SK-N-SH (cell line): ENCODE measurements at regions not wholly inside any gene's neighbourhood (a gene's known extent, or its start where the extent isn't known, plus 50 kb on each side); places are given as distances from the start of the nearest gene placed in this dataset.

ENCODE experiments used
- CTCF ChIA-PET: fragments of 300-600, 350-600 bp; formaldehyde crosslinking; extraction: SDS; loops from one replicate; lab custom pipeline; 2021; lab: Yijun Ruan, JAX
- POLR2A ChIA-PET: fragments of 350-600 bp; sonication (Branson Sonifier 250); formaldehyde crosslinking; extraction: SDS; loops from one replicate; lab custom pipeline; 2020; ENCODE audit warnings: antibody characterized with exemption, inconsistent platforms; lab: Yijun Ruan, JAX
- DNase-seq: peaks from one replicate; pipeline ENCODE4 v3.0.0; 2012
- H2AFZ ChIP-seq: fragments of 200-600 bp; sonication (generic); 2 replicates; pipeline ENCODE4 v1.8.1; 2016; ENCODE audit warnings: antibody characterized with exemption, mild to moderate bottlenecking, low read depth
- H3F3A ChIP-seq: fragments of 200-600 bp; sonication (generic); replicated peaks from 2 replicates; pipeline ENCODE3; 2016; ENCODE audit warnings: antibody characterized with exemption, mild to moderate bottlenecking; ENCODE audit not compliant: insufficient read depth
- H3K27ac ChIP-seq, 2 experiments: fragments of 200-500 bp in 1 of 2; fragments of 200-600 bp in 1 of 2; sonication (Bioruptor generic) in 1 of 2; sonication (generic), shearing (Covaris generic) in 1 of 2; 2 replicates each; pipeline versions ENCODE4 v1.5.1 to v1.6.1; 2014 to 2016; ENCODE audit warnings: low read depth in 2 of 2, inconsistent platforms in 1 of 2, low read length in 1 of 2, mild to moderate bottlenecking in 1 of 2, mixed read lengths in 1 of 2
- H3K27me3 ChIP-seq: fragments of 200-600 bp; sonication (generic), shearing (Covaris generic); 2 replicates; pipeline ENCODE4 v1.6.1; 2016; ENCODE audit warnings: mixed run types; ENCODE audit not compliant: insufficient read depth
- H3K36me3 ChIP-seq, 2 experiments: fragments of 200-500 bp in 1 of 2; fragments of 200-600 bp in 1 of 2; sonication (Bioruptor generic) in 1 of 2; sonication (generic) in 1 of 2; replicated peaks in 1 of 2; 2 replicates each; pipeline versions ENCODE3 to v1.5.1; 2014 to 2016; ENCODE audit warnings: low read length in 1 of 2, mild to moderate bottlenecking in 1 of 2; ENCODE audit not compliant: insufficient read depth in 2 of 2, control insufficient read depth in 1 of 2
- H3K4me1 ChIP-seq, 2 experiments: fragments of 200-500 bp in 1 of 2; fragments of 200-600 bp in 1 of 2; sonication (Bioruptor generic) in 1 of 2; sonication (generic), shearing (Covaris generic) in 1 of 2; 2 replicates each; pipeline versions ENCODE4 v1.5.1 to v1.6.1; 2014 to 2016; ENCODE audit warnings: low read depth in 1 of 2, low read length in 1 of 2, mixed run types in 1 of 2; ENCODE audit not compliant: insufficient read depth in 2 of 2, control insufficient read depth in 1 of 2
- H3K4me2 ChIP-seq: fragments of 200-600 bp; sonication (generic), shearing (Covaris generic); 2 replicates; pipeline ENCODE4 v1.6.1; 2017; ENCODE audit warnings: mixed run types
- H3K4me3 ChIP-seq, 2 experiments: fragments of 200-500 bp in 1 of 2; fragments of 200-600 bp in 1 of 2; sonication (Bioruptor generic) in 1 of 2; sonication (generic), shearing (Covaris generic) in 1 of 2; 2 replicates each; pipeline versions ENCODE4 v1.5.1 to v1.8.1; 2014 to 2016; ENCODE audit warnings: low read depth in 2 of 2, inconsistent platforms in 1 of 2, low read length in 1 of 2, mild to moderate bottlenecking in 1 of 2, mixed read lengths in 1 of 2, moderate library complexity in 1 of 2
- H3K79me2 ChIP-seq: fragments of 200-600 bp; sonication (generic); 2 replicates; pipeline ENCODE4 v1.8.1; 2017; ENCODE audit warnings: mild to moderate bottlenecking; ENCODE audit not compliant: insufficient read depth
- H3K9ac ChIP-seq: fragments of 200-600 bp; sonication (generic); 2 replicates; pipeline ENCODE4 v1.6.1; 2017; ENCODE audit warnings: mixed run types
- H3K9me2 ChIP-seq: fragments of 200-600 bp; sonication (generic); 2 replicates; pipeline ENCODE4 v1.6.1; 2017; ENCODE audit warnings: mixed run types
- H3K9me3 ChIP-seq: fragments of 200-600 bp; sonication (generic); 2 replicates; pipeline ENCODE4 v1.6.1; 2017; ENCODE audit warnings: mixed run types, mild to moderate bottlenecking, moderate library complexity
- H4K20me1 ChIP-seq: fragments of 200-600 bp; sonication (generic); 2 replicates; pipeline ENCODE4 v1.6.1; 2017; ENCODE audit warnings: mild to moderate bottlenecking, mixed run types; ENCODE audit not compliant: insufficient read depth
- GATA2 ChIP-seq: sonication (generic); formaldehyde crosslinking; IDR thresholded peaks from 2 replicates; pipeline ENCODE4 v1.5.0; 2020; ENCODE audit warnings: mild to moderate bottlenecking, missing genetic modification reagents
- POLR2AphosphoS5 ChIP-seq: IDR thresholded peaks from 2 replicates; pipeline ENCODE4 v1.6.1; 2012; ENCODE audit warnings: low read depth, low read length
- RAD21 ChIP-seq: IDR thresholded peaks from 2 replicates; pipeline ENCODE4 v1.6.1; 2012; ENCODE audit warnings: mild to moderate bottlenecking, low read length
- RCOR1 ChIP-seq: fragments of 150-350 bp; IDR thresholded peaks from 2 replicates; pipeline ENCODE4 v1.6.1; 2017; ENCODE audit warnings: antibody characterized with exemption, low read length
- RFX5 ChIP-seq: IDR thresholded peaks from 2 replicates; pipeline ENCODE4 v1.6.1; 2012; ENCODE audit warnings: mild to moderate bottlenecking, improper control_type of control experiment, low read length
- TCF12 ChIP-seq: IDR thresholded peaks from 2 replicates; pipeline ENCODE4 v1.4.0; 2012
- TEAD4 ChIP-seq: IDR thresholded peaks from 2 replicates; pipeline ENCODE4 v1.4.0; 2012; ENCODE audit warnings: mild to moderate bottlenecking, borderline replicate concordance; ENCODE audit not compliant: insufficient read depth
- USF2 ChIP-seq: fragments of 150-350 bp; IDR thresholded peaks from 2 replicates; pipeline ENCODE4 v1.6.1; 2017; ENCODE audit warnings: antibody characterized with exemption, low read length, low read depth, borderline replicate concordance
- ZBTB33 ChIP-seq: IDR thresholded peaks from 2 replicates; pipeline ENCODE4 v1.4.0; 2012; ENCODE audit warnings: low read depth, borderline replicate concordance
- WGBS: methylation state at CpG from one replicate; pipeline ENCODE4 v1.1.6; 2017; ENCODE audit warnings: low lambda C conversion rate; 5-methylcytosine and 5-hydroxymethylcytosine counted together

DNA sequence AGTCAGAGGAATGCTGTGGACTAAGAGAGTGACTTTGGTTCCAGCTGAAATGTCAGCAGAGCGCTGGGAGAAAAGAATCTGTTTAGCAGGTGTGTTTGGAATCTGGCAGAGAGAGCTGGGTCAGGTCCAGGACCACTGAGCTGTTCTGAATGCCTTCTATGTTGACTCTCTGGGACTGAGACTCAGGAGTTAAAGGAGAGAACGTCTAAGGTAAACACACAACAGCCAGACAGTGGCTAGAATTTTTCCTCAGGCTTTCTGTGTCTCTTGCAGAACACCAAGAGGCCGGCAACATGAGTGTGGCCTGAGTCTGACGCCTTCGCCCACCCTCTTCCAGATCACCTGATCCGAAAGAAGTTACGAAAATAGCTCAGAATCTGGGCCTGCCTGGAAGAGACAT is 107.2 kb upstream of the ZNF462 start:
- peaks cover 0 to 11% of the 10 kb centered on the region in 2 experiments; a peak in 2 of 4 replicates for H3K4me1 ChIP-seq
- H3K9me2 ChIP-seq: no peaks in the 10 kb centered on the region
- WGBS: 59% methylated on average over 7 of the region's 7 CpGs
- no peak overlapping the region for H3K27ac ChIP-seq
- H3K4me2 ChIP-seq: no peak overlapping the region
- no peaks in the 10 kb centered on the region for H3K79me2 ChIP-seq
- TF ChIP-seq USF2 (no peak), RFX5 (no peak), RCOR1 (no peak), TEAD4 (no peak), GATA2 (CRISPR knock-in tag) (no peak), RAD21 (no peak), POLR2AphosphoS5 (no peak)
- no peak overlapping the region for H3K9ac ChIP-seq
- H3K4me3 ChIP-seq: no peak overlapping the region
- no peaks in the 10 kb centered on the region for H3K27me3 ChIP-seq
- ChIA-PET POLR2A (no interaction called here), CTCF (no interaction called here)
- H3K9me3 ChIP-seq: no peaks in the 10 kb centered on the region
- no peak for DNase-seq
- H2AFZ ChIP-seq: no peak overlapping the region
- H4K20me1 ChIP-seq: no peaks in the 10 kb centered on the region
- no peaks in the 10 kb centered on the region for H3F3A ChIP-seq
- H3K36me3 ChIP-seq: no peaks in the 10 kb centered on the region

DNA sequence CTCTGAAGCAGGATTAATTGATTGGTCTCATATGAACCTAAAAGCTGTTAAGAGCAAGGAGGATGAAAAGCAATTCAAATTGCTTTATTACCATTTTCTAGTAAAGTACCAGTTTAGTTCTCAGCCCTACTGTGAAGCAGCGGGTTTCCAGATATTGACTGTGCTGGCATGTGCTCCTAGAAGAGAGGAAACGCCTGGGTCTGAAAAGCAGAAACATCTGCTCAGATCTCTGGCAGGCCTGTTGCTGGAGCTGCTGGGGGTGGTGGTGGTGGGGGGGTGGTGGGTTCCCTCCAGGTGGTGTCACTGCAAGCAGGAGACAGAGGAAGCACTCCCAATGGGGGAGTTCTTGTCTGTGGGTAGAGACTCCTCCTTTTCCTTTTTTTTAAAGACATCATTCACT is 105.5 kb upstream of the ZNF462 start:
- peak; percentile 77 for TF ChIP-seq RCOR1
- TF ChIP-seq TCF12: no peak
- TF ChIP-seq, all 33 proteins: peak for 1
- Histone ChIP-seq H4K20me1 (no peaks in the 10 kb centered on the region), H3K9me3 (no peaks in the 10 kb centered on the region), H3K79me2 (no peaks in the 10 kb centered on the region), H3K27me3 (no peaks in the 10 kb centered on the region), H3K4me3 (no peak overlapping the region), H3K36me3 (no peaks in the 10 kb centered on the region), H3K9ac (no peak overlapping the region), H3F3A (no peaks in the 10 kb centered on the region), H3K9me2 (no peaks in the 10 kb centered on the region), H3K27ac (no peak overlapping the region), H3K4me1 (peaks cover 0 to 11% of the 10 kb centered on the region in 2 experiments; a peak in 2 of 4 replicates), H2AFZ (no peak overlapping the region), H3K4me2 (no peak overlapping the region)
- ChIA-PET POLR2A (no interaction called here), CTCF (no interaction called here)
- peak; percentile 11 for DNase-seq
- WGBS: 29% methylated on average over 2 of the region's 2 CpGs

DNA sequence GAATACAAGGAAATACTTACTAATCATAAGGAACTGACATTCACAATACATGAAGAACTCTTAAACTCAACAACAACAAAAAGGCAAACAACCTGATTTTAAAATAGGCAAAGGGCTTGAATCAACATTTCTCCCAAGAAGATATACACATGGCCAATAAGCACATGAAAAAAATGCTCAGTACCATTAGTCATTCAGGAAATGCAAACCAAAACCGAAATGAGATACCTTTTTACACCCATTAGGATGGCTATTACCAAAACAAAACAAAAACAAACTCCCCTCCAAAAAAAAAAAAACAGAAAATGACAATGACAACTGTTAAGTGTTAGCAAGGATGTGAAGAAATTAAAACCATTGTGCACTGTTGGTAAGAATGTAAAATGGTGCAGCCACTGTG is 104.1 kb upstream of the ZNF462 start:
- ChIA-PET CTCF (no interaction called here), POLR2A (no interaction called here)
- H4K20me1 ChIP-seq: no peaks in the 10 kb centered on the region

More for the DNA sequence above, 104.1 kb upstream of the ZNF462 start:
- TF ChIP-seq ZBTB33: no peak
- no peak overlapping the region for H3K9ac ChIP-seq
- no peaks in the 10 kb centered on the region for H3K27me3 ChIP-seq
- no peaks in the 10 kb centered on the region for H3K36me3 ChIP-seq
- no peak overlapping the region for H3K27ac ChIP-seq
- H3K9me3 ChIP-seq: no peaks in the 10 kb centered on the region
- no peaks in the 10 kb centered on the region for H3F3A ChIP-seq
- no peaks in the 10 kb centered on the region for H3K9me2 ChIP-seq
- H3K4me3 ChIP-seq: no peak overlapping the region
- peaks cover 0 to 7% of the 10 kb centered on the region in 2 experiments; a peak in 2 of 4 replicates for H3K4me1 ChIP-seq
- no peak overlapping the region for H3K4me2 ChIP-seq
- no peak for DNase-seq
- WGBS: 17% methylated on average over 1 of the region's 1 CpG
- no peak overlapping the region for H2AFZ ChIP-seq
- H3K79me2 ChIP-seq: no peaks in the 10 kb centered on the region
